Tibial nerve (tissue), 4 donors: ENCODE measurements at regions not wholly inside any gene's neighbourhood (a gene's known extent, or its start where the extent isn't known, plus 50 kb on each side); places are given as distances from the start of the nearest gene placed in this dataset.

Source experiments
- CTCF ChIP-seq, 5 experiments: fragments of 200-600 bp in 3 of 5; fragments of 450-650 bp in 2 of 5; sonication (generic) in 3 of 5; IDR thresholded peaks; one replicate each; pipeline ENCODE4 v1.5.1; 2016 to 2019; ENCODE audit warnings: antibody characterized with exemption in 5 of 5, mild to moderate bottlenecking in 3 of 5, moderate library complexity in 2 of 5
- EP300 ChIP-seq, 2 donors: sonication (generic); formaldehyde crosslinking; IDR thresholded peaks; one replicate each; pipeline ENCODE4 v1.6.1; 2017; ENCODE audit warnings: antibody characterized with exemption in 2 of 2, mild to moderate bottlenecking in 1 of 2
- POLR2A ChIP-seq, 2 donors: fragments of 450-650 bp; IDR thresholded peaks; one replicate each; pipeline ENCODE4 v1.6.1; 2017; ENCODE audit warnings: antibody characterized with exemption in 2 of 2, mild to moderate bottlenecking in 2 of 2, moderate library complexity in 2 of 2

DNA sequence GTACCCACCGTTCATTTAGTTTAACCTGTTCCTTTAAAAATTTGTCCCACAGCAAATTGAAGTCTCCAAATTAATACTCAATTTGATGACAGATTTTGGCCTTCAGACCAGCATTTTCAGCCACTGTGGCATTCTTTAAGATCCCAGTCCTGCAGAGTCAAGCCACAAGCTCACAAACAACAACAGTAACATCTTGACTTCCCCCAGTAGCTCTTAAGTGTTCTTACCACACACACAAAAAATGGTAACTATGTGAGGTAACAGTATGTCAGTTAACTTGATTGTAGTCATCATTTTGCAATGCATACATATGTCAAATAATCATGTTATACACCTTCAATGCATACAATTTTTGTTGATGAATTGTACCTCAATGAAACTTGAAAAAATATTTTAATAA is 247.9 kb downstream of the LURAP1L start:
- no peak for TF ChIP-seq CTCF (IDR thresholded peaks at IDR 0.05)
- TF ChIP-seq POLR2A (IDR thresholded peaks at IDR 0.05), result no peak
- no peak for TF ChIP-seq EP300 (IDR thresholded peaks at IDR 0.05)
